Neural cell (in vitro differentiated cells): ENCODE measurements at regions not wholly inside any gene's neighbourhood (a gene's known extent, or its start where the extent isn't known, plus 50 kb on each side); places are given as distances from the start of the nearest gene placed in this dataset.

Experiments used
- H2AFZ ChIP-seq: fragments of 200-600, 300-800 bp; sonication (generic), shearing (Covaris generic); 2 replicates; pipeline ENCODE4 v1.6.0; 2014; ENCODE audit warnings: low read depth, mild to moderate bottlenecking, antibody characterized with exemption, low read length, moderate library complexity
- H3F3A ChIP-seq: fragments of 200-600 bp; shearing (Covaris generic); 2 replicates; pipeline ENCODE4 v1.6.1; 2016; ENCODE audit warnings: mild to moderate bottlenecking, moderate library complexity, mixed read lengths, antibody characterized with exemption, low read length; ENCODE audit not compliant: insufficient read depth, poor library complexity, severe bottlenecking
- H3K27ac ChIP-seq: fragments of 200-600, 300-800 bp; sonication (generic), shearing (Covaris generic); 2 replicates; pipeline ENCODE4 v1.5.1; 2014; ENCODE audit warnings: mild to moderate bottlenecking, low read length, moderate library complexity
- H3K27me3 ChIP-seq: fragments of 300-800, 200-600 bp; sonication (generic), shearing (Covaris generic); 2 replicates; pipeline ENCODE4 v1.6.0; 2014; ENCODE audit warnings: mild to moderate bottlenecking, low read depth, low read length, moderate library complexity; ENCODE audit not compliant: insufficient read depth
- H3K36me3 ChIP-seq: fragments of 300-800, 200-600 bp; sonication (generic), shearing (Covaris generic); 2 replicates; pipeline ENCODE4 v1.5.1; 2014; ENCODE audit warnings: mild to moderate bottlenecking, antibody characterized with exemption, low read length, moderate library complexity; ENCODE audit not compliant: insufficient read depth
- H3K4me2 ChIP-seq: fragments of 300-800, 200-600 bp; sonication (generic), shearing (Covaris generic); 2 replicates; pipeline ENCODE4 v1.6.0; 2014; ENCODE audit warnings: mild to moderate bottlenecking, low read length
- H3K4me3 ChIP-seq: fragments of 300-800, 200-600 bp; sonication (generic), shearing (Covaris generic); 2 replicates; pipeline ENCODE4 v1.5.1; 2014; ENCODE audit warnings: mild to moderate bottlenecking, low read length, moderate library complexity
- H3K79me2 ChIP-seq: fragments of 200-600 bp; shearing (Covaris generic); replicated peaks from 2 replicates; pipeline ENCODE4 v1.6.0; 2014; ENCODE audit warnings: mild to moderate bottlenecking, low read length, moderate library complexity; ENCODE audit not compliant: insufficient read depth
- H3K9ac ChIP-seq: fragments of 300-800, 200-600 bp; sonication (generic), shearing (Covaris generic); 2 replicates; pipeline ENCODE4 v1.6.1; 2016; ENCODE audit warnings: mild to moderate bottlenecking, low read length, mixed read lengths
- H3K9me2 ChIP-seq: fragments of 200-600 bp; shearing (Covaris generic); 2 replicates; pipeline ENCODE4 v1.6.1; 2016; ENCODE audit warnings: mild to moderate bottlenecking, low read length, mixed read lengths; ENCODE audit not compliant: insufficient read depth
- H3K9me3 ChIP-seq: fragments of 200-600, 300-800 bp; sonication (generic), shearing (Covaris generic); 2 replicates; pipeline ENCODE4 v1.6.1; 2016; ENCODE audit warnings: mild to moderate bottlenecking, mixed run types, low read length, moderate library complexity, mixed read lengths
- H4K20me1 ChIP-seq: fragments of 200-600 bp; shearing (Covaris generic); 2 replicates; pipeline ENCODE4 v1.6.1; 2016; ENCODE audit warnings: mild to moderate bottlenecking, mixed run types; ENCODE audit not compliant: insufficient read depth
- EP300 ChIP-seq: fragments of 450-650 bp; conservative IDR thresholded peaks from 2 replicates; pipeline ENCODE4 v1.6.1; 2014; ENCODE audit warnings: antibody characterized with exemption, mild to moderate bottlenecking, moderate library complexity; ENCODE audit not compliant: poor library complexity, severe bottlenecking
- EZH2 ChIP-seq: fragments of 200-600, 300-800 bp; shearing (Covaris generic), sonication (generic); IDR thresholded peaks from 2 replicates; pipeline ENCODE4 v1.6.1; 2014; ENCODE audit warnings: antibody characterized with exemption, low read length, borderline replicate concordance, mild to moderate bottlenecking; ENCODE audit not compliant: insufficient read depth, poor library complexity, severe bottlenecking
- MXI1 ChIP-seq: fragments of 450-650 bp; conservative IDR thresholded peaks from 2 replicates; pipeline ENCODE4 v1.6.1; 2014; ENCODE audit warnings: antibody characterized with exemption, mild to moderate bottlenecking; ENCODE audit not compliant: poor library complexity, severe bottlenecking
- POLR2AphosphoS5 ChIP-seq: IDR thresholded peaks from 2 replicates; pipeline ENCODE4 v1.6.1; 2012
- RAD21 ChIP-seq: fragments of 450-650 bp; conservative IDR thresholded peaks from 2 replicates; pipeline ENCODE4 v1.6.1; 2014; ENCODE audit warnings: antibody characterized with exemption, mild to moderate bottlenecking, moderate library complexity
- SMC3 ChIP-seq: fragments of 450-650 bp; conservative IDR thresholded peaks from 2 replicates; pipeline ENCODE4 v1.6.1; 2014; ENCODE audit warnings: antibody characterized with exemption, mild to moderate bottlenecking, moderate library complexity; ENCODE audit not compliant: poor library complexity
- TAF1 ChIP-seq: IDR thresholded peaks from 2 replicates; pipeline ENCODE4 v1.6.1; 2012; ENCODE audit warnings: low read depth
- TF ChIP-seq, protein P1 (sequence below): IDR thresholded peaks from 2 replicates; pipeline ENCODE4 v1.6.1; 2012; ENCODE audit warnings: borderline replicate concordance
- TF ChIP-seq, protein P2 (sequence below): fragments of 450-650 bp; IDR thresholded peaks from 2 replicates; pipeline ENCODE4 v1.5.1; 2014; ENCODE audit warnings: antibody characterized with exemption, mild to moderate bottlenecking, moderate library complexity; ENCODE audit not compliant: poor library complexity, severe bottlenecking

- H3K4me2 ChIP-seq, result no peak overlapping the region
These were observed 167.2 kb downstream of the UQCRFS1 start for GRCh38 chr19:29045679-29046254.

GRCh38 chr19:29044037-29044436 is 168.9 kb downstream of the UQCRFS1 start:
- H3K27me3 ChIP-seq, result no peaks in the 10 kb centered on the region
- TF ChIP-seq TAF1, result no peak
- no peak for TF ChIP-seq SMC3

More at GRCh38 chr19:29045679-29046254, 167.2 kb downstream of the UQCRFS1 start:
- Histone ChIP-seq H2AFZ (no peak overlapping the region), H3K27me3 (no peaks in the 10 kb centered on the region), H3K27ac (no peak overlapping the region), H3K36me3 (no peaks in the 10 kb centered on the region), H3K9me3 (no peaks in the 10 kb centered on the region), H3K9ac (no peak overlapping the region), H4K20me1 (no peaks in the 10 kb centered on the region), H3K9me2 (no peaks in the 10 kb centered on the region), H3F3A (no peaks in the 10 kb centered on the region), H3K79me2 (no peaks in the 10 kb centered on the region), H3K4me3 (no peak overlapping the region)
- no peak for TF ChIP-seq SMC3
- TF ChIP-seq, protein P1, sequence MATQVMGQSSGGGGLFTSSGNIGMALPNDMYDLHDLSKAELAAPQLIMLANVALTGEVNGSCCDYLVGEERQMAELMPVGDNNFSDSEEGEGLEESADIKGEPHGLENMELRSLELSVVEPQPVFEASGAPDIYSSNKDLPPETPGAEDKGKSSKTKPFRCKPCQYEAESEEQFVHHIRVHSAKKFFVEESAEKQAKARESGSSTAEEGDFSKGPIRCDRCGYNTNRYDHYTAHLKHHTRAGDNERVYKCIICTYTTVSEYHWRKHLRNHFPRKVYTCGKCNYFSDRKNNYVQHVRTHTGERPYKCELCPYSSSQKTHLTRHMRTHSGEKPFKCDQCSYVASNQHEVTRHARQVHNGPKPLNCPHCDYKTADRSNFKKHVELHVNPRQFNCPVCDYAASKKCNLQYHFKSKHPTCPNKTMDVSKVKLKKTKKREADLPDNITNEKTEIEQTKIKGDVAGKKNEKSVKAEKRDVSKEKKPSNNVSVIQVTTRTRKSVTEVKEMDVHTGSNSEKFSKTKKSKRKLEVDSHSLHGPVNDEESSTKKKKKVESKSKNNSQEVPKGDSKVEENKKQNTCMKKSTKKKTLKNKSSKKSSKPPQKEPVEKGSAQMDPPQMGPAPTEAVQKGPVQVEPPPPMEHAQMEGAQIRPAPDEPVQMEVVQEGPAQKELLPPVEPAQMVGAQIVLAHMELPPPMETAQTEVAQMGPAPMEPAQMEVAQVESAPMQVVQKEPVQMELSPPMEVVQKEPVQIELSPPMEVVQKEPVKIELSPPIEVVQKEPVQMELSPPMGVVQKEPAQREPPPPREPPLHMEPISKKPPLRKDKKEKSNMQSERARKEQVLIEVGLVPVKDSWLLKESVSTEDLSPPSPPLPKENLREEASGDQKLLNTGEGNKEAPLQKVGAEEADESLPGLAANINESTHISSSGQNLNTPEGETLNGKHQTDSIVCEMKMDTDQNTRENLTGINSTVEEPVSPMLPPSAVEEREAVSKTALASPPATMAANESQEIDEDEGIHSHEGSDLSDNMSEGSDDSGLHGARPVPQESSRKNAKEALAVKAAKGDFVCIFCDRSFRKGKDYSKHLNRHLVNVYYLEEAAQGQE, result no peak
- TF ChIP-seq EP300, result no peak
- no peak for TF ChIP-seq MXI1
- TF ChIP-seq EZH2, result no peak
- no peak for TF ChIP-seq POLR2AphosphoS5
- TF ChIP-seq RAD21, result no peak
- TF ChIP-seq, protein P2, sequence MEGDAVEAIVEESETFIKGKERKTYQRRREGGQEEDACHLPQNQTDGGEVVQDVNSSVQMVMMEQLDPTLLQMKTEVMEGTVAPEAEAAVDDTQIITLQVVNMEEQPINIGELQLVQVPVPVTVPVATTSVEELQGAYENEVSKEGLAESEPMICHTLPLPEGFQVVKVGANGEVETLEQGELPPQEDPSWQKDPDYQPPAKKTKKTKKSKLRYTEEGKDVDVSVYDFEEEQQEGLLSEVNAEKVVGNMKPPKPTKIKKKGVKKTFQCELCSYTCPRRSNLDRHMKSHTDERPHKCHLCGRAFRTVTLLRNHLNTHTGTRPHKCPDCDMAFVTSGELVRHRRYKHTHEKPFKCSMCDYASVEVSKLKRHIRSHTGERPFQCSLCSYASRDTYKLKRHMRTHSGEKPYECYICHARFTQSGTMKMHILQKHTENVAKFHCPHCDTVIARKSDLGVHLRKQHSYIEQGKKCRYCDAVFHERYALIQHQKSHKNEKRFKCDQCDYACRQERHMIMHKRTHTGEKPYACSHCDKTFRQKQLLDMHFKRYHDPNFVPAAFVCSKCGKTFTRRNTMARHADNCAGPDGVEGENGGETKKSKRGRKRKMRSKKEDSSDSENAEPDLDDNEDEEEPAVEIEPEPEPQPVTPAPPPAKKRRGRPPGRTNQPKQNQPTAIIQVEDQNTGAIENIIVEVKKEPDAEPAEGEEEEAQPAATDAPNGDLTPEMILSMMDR, result no peak
- TF ChIP-seq TAF1, result no peak

More at GRCh38 chr19:29044037-29044436, 168.9 kb downstream of the UQCRFS1 start:
- Histone ChIP-seq H3K36me3 (no peaks in the 10 kb centered on the region), H3K9me2 (no peaks in the 10 kb centered on the region), H3K79me2 (no peaks in the 10 kb centered on the region), H4K20me1 (no peaks in the 10 kb centered on the region), H3K27ac (no peak overlapping the region), H3K9me3 (no peaks in the 10 kb centered on the region), H3K4me2 (no peak overlapping the region), H3K9ac (no peak overlapping the region), H3F3A (no peaks in the 10 kb centered on the region), H3K4me3 (no peak overlapping the region), H2AFZ (no peak overlapping the region)
